HG03139 (cell line): ENCODE measurements at regions not wholly inside any gene's neighbourhood (a gene's known extent, or its start where the extent isn't known, plus 50 kb on each side); places are given as distances from the start of the nearest gene placed in this dataset.

Experiments used
- ATAC-seq: cut with Tn5 transposase; IDR thresholded peaks from one replicate; pipeline ENCODE4 v1.9.1; 2021; ENCODE audit not compliant: unreplicated experiment

GRCh38 chr16:66152823-66153393 lies 213.6 kb upstream of the CDH5 start:
- no peak for ATAC-seq

- ATAC-seq = no peak
Measured at GRCh38 chr16:66152181-66152580, 214.3 kb upstream of the CDH5 start.

GRCh38 chr16:66150698-66151482 lies 215.6 kb upstream of the CDH5 start:
- no peak for ATAC-seq

- ATAC-seq = no peak
Measured at GRCh38 chr16:66147291-66147690, 219.2 kb upstream of the CDH5 start.

GRCh38 chr16:66146798-66147197 lies 219.7 kb upstream of the CDH5 start:
- no peak for ATAC-seq

GRCh38 chr16:66144641-66145040 lies 221.8 kb upstream of the CDH5 start:
- ATAC-seq = no peak

- no peak for ATAC-seq
Measured at GRCh38 chr16:66143415-66143814, 223.1 kb upstream of the CDH5 start.

GRCh38 chr16:66141885-66142284 lies 224.6 kb upstream of the CDH5 start:
- ATAC-seq = no peak

- ATAC-seq = no peak
Measured at GRCh38 chr16:66137853-66138252, 228.6 kb upstream of the CDH5 start.

- no peak for ATAC-seq
Measured at GRCh38 chr16:66136841-66137240, 229.7 kb upstream of the CDH5 start.

GRCh38 chr16:66135838-66136237 lies 230.7 kb upstream of the CDH5 start:
- no peak for ATAC-seq

- no peak for ATAC-seq
Measured at GRCh38 chr16:66135421-66135831, 231.1 kb upstream of the CDH5 start.

- ATAC-seq = no peak
Measured at GRCh38 chr16:66134875-66135274, 231.6 kb upstream of the CDH5 start.

- ATAC-seq = no peak
Measured at GRCh38 chr16:66133643-66134338, 232.7 kb upstream of the CDH5 start.

GRCh38 chr16:66131895-66132294 lies 234.6 kb upstream of the CDH5 start:
- ATAC-seq = no peak

GRCh38 chr16:66131156-66131807 lies 235.2 kb upstream of the CDH5 start:
- no peak for ATAC-seq

- ATAC-seq = no peak
Measured at GRCh38 chr16:66130296-66130905, 236.1 kb upstream of the CDH5 start.

GRCh38 chr16:66129196-66129595 lies 237.3 kb upstream of the CDH5 start:
- no peak for ATAC-seq

GRCh38 chr16:66128371-66128770 lies 238.1 kb upstream of the CDH5 start:
- no peak for ATAC-seq

- ATAC-seq = no peak
Measured at GRCh38 chr16:66127459-66128370, 238.8 kb upstream of the CDH5 start.
